ENCODE measurements at regions not wholly inside any gene's neighbourhood (a gene's known extent, or its start where the extent isn't known, plus 50 kb on each side); places are given as distances from the start of the nearest gene placed in this dataset.

DNA sequence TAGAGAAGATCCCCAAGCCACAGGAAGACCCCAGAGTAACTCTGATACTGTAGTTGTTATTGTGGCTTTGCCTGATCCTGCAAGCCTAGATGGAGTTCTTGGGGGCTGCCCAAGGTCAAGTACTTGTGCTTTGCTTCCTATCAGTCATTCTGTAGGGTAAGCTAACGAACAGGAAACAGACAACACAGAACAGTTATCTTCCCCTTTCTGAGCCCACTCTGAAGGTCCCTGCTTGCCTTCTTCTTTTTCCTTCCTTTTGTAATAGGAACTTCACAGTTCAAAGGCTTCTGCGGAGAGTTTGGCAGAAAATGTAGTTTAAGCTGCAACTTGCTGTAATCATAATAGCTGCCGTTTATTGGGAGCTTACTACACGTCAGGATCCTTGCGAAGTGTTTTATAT lies 494.1 kb upstream of the ERCC4 start:
- no peaks in the 10 kb centered on the region for H3K36me3 ChIP-seq
- intact Hi-C loops (cut with DNase I): no loop called here
- peaks cover 0 to 4% (median 0%) of the 10 kb centered on the region in 4 donors for H3K9me3 ChIP-seq
- no peak overlapping the region for H3K27ac ChIP-seq
- no peaks in the 10 kb centered on the region for H3K27me3 ChIP-seq
- DNase-seq: no peak
- no peak overlapping the region for H3K4me3 ChIP-seq
- TF ChIP-seq EP300 (IDR thresholded peaks at IDR 0.05): no peak
- no peak for TF ChIP-seq POLR2AphosphoS5 (IDR thresholded peaks at IDR 0.05)
- TF ChIP-seq POLR2A (IDR thresholded peaks at IDR 0.05): no peak
- TF ChIP-seq, protein P1, sequence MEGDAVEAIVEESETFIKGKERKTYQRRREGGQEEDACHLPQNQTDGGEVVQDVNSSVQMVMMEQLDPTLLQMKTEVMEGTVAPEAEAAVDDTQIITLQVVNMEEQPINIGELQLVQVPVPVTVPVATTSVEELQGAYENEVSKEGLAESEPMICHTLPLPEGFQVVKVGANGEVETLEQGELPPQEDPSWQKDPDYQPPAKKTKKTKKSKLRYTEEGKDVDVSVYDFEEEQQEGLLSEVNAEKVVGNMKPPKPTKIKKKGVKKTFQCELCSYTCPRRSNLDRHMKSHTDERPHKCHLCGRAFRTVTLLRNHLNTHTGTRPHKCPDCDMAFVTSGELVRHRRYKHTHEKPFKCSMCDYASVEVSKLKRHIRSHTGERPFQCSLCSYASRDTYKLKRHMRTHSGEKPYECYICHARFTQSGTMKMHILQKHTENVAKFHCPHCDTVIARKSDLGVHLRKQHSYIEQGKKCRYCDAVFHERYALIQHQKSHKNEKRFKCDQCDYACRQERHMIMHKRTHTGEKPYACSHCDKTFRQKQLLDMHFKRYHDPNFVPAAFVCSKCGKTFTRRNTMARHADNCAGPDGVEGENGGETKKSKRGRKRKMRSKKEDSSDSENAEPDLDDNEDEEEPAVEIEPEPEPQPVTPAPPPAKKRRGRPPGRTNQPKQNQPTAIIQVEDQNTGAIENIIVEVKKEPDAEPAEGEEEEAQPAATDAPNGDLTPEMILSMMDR (IDR thresholded peaks at IDR 0.05): no peak
- 36 to 74% methylated on average over 5 of the region's 5 CpGs for WGBS, 2 donors
- no peaks in the 10 kb centered on the region for H3K4me1 ChIP-seq

DNA sequence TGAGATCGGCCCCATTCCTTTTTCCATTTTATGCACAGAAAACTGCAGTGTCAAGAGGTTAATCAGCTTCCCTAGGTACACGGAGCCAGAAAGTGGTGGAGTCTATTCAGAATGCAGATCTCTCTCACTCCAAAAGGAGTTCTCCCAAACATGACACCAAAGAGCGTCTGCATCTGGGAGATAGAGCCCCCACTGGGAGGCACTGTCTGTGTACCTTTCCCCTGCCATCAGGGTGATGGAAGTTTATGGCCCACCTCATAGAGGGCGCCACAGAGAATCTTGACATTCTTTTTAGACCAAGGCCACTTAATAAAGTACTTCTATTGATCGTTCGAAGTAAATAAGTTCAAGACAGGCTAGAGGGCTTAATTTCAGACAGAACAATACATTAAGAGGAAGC lies 493.7 kb upstream of the ERCC4 start:
- 60 to 73% methylated on average over 6 of the region's 6 CpGs for WGBS, 2 donors

DNA sequence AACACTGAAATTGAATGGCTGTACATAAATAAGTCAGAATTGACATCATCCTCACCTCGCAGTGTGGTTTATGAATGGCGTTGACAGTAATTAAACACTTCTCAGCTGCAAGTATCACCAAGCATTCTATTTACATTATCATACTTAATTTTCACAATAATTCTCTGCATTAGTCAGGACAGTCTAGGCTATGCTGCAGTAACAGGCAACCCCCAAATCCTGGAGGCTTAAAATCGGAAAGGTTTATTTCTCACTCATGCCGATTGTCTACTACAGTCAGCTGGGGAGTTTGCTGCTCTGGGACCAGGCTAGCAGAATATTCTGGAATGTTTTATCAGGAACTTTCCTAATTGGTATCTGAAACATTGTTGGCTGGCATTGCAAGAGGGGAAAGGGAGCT lies 493.2 kb upstream of the ERCC4 start:
- 92 to 97% methylated on average over 4 of the region's 4 CpGs for WGBS, 2 donors
- no peaks in the 10 kb centered on the region for H3K36me3 ChIP-seq
- H3K9me3 ChIP-seq: peaks cover 0 to 4% (median 0%) of the 10 kb centered on the region in 4 donors
- H3K4me3 ChIP-seq: no peak overlapping the region
- DNase-seq: no peak
- no peak overlapping the region for H3K27ac ChIP-seq
- H3K4me1 ChIP-seq: no peaks in the 10 kb centered on the region
- TF ChIP-seq, protein P1 (IDR thresholded peaks at IDR 0.05): no peak
- TF ChIP-seq POLR2A (IDR thresholded peaks at IDR 0.05) (no peak), POLR2AphosphoS5 (IDR thresholded peaks at IDR 0.05) (no peak), EP300 (IDR thresholded peaks at IDR 0.05) (no peak)
- intact Hi-C loops (cut with DNase I): no loop called here
- H3K27me3 ChIP-seq: no peaks in the 10 kb centered on the region

More for the DNA sequence above, 493.7 kb upstream of the ERCC4 start:
- intact Hi-C loops (cut with DNase I): no loop called here
- H3K27me3 ChIP-seq: no peaks in the 10 kb centered on the region
- no peak overlapping the region for H3K4me3 ChIP-seq
- TF ChIP-seq POLR2AphosphoS5 (IDR thresholded peaks at IDR 0.05): no peak
- no peak for TF ChIP-seq EP300 (IDR thresholded peaks at IDR 0.05)
- TF ChIP-seq, protein P1 (IDR thresholded peaks at IDR 0.05): no peak
- TF ChIP-seq POLR2A (IDR thresholded peaks at IDR 0.05): no peak
- no peak overlapping the region for H3K27ac ChIP-seq
- no peaks in the 10 kb centered on the region for H3K4me1 ChIP-seq
- H3K9me3 ChIP-seq: peaks cover 0 to 4% (median 0%) of the 10 kb centered on the region in 4 donors
- no peaks in the 10 kb centered on the region for H3K36me3 ChIP-seq
- no peak for DNase-seq

DNA sequence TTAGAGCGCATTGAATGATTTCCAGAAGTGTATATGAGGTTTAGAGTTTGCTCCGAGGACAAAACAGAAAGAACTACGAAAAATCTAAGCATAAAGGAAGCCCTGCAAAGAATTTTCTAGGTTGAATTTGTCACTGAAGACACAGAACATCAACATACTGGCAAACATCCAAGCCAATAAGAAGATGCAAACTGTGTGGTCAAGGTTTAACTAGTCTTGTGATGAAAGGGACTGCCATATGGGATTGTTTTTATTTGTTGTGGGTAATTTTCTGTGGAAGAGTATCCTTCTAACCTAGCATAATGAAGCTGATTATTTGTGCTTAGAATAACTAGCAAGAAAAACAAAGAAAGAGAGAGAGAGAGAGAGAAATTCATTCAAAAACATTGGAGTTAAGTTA lies 492.0 kb upstream of the ERCC4 start:
- WGBS, 2 donors: 74 to 77% methylated on average over 3 of the region's 3 CpGs
- TF ChIP-seq, protein P1 (IDR thresholded peaks at IDR 0.05): no peak
- no peak for TF ChIP-seq EP300 (IDR thresholded peaks at IDR 0.05)
- TF ChIP-seq POLR2A (IDR thresholded peaks at IDR 0.05): no peak
- no peak for TF ChIP-seq POLR2AphosphoS5 (IDR thresholded peaks at IDR 0.05)

DNA sequence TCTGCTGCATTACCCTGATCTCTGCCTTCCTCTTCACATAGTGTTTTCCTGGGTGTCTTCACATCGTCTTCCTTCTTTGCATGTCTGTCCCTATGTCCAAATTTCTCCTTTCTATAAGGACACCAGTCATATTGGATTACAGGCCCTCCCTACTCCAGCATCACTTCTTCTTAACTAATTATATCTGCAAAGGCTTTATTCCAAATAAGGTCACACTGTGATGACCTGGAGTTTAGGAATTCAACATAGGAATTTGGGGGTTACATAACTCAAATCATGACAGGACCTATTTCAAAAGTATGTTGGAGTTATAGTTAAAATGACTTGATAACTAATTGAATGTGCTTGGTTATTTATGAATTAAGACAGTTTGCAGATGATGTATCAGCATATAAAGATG lies 490.5 kb upstream of the ERCC4 start:
- intact Hi-C loops (cut with DNase I): no loop called here
- H3K9me3 ChIP-seq: peaks cover 0 to 4% (median 0%) of the 10 kb centered on the region in 4 donors
- H3K27ac ChIP-seq: no peak overlapping the region
- no peaks in the 10 kb centered on the region for H3K27me3 ChIP-seq
- no peaks in the 10 kb centered on the region for H3K36me3 ChIP-seq
- no peak overlapping the region for H3K4me3 ChIP-seq
- no peak for DNase-seq
- TF ChIP-seq POLR2A (IDR thresholded peaks at IDR 0.05) (no peak), EP300 (IDR thresholded peaks at IDR 0.05) (no peak), POLR2AphosphoS5 (IDR thresholded peaks at IDR 0.05) (no peak)
- TF ChIP-seq, protein P1 (IDR thresholded peaks at IDR 0.05): no peak
- WGBS, 2 donors: 77 to 86% methylated on average over 1 of the region's 1 CpG
- no peaks in the 10 kb centered on the region for H3K4me1 ChIP-seq

More for the DNA sequence above, 492.0 kb upstream of the ERCC4 start:
- no peak for DNase-seq
- H3K36me3 ChIP-seq: no peaks in the 10 kb centered on the region
- H3K27me3 ChIP-seq: no peaks in the 10 kb centered on the region
- peaks cover 0 to 4% (median 0%) of the 10 kb centered on the region in 4 donors for H3K9me3 ChIP-seq
- no peak overlapping the region for H3K27ac ChIP-seq
- no peak overlapping the region for H3K4me3 ChIP-seq
- no peaks in the 10 kb centered on the region for H3K4me1 ChIP-seq
- intact Hi-C loops (cut with DNase I): no loop called here

Measured in sigmoid colon (tissue), 6 donors.